Panc1 (cell line): ENCODE measurements at regions not wholly inside any gene's neighbourhood (a gene's known extent, or its start where the extent isn't known, plus 50 kb on each side); places are given as distances from the start of the nearest gene placed in this dataset.

Experiments used
- ATAC-seq: fragments of 200-7000 bp; cut with Tn5 transposase; 2 replicates; pipeline ENCODE4 v1.9.1; 2020; ENCODE audit warnings: mild to moderate bottlenecking, moderate library complexity
- BruUV-seq: library from RNA; stranded (reverse); fragments of 400-500 nt; replicated peaks from 2 replicates; lab custom pipeline; 2021; lab: Mats Ljungman, UMichigan
- CTCF ChIA-PET: fragments of 300-600 bp; sonication (Branson Sonifier 250); formaldehyde crosslinking; loops from one replicate; lab custom pipeline; 2022; ENCODE audit warnings: antibody characterized with exemption; lab: Charles Lee
- POLR2A ChIA-PET: fragments of 300-600 bp; sonication (Branson Sonifier 250); formaldehyde crosslinking; loops from one replicate; lab custom pipeline; 2022; ENCODE audit warnings: antibody characterized with exemption; lab: Charles Lee
- DNase-seq: peaks from one replicate; pipeline ENCODE4 v3.0.0-alpha.2; 2010; ENCODE audit warnings: low read depth, low spot score
- H3K27ac ChIP-seq: 2 replicates; pipeline ENCODE4 v1.5.1; 2011; ENCODE audit warnings: mild to moderate bottlenecking, low read length, inconsistent platforms
- H3K27me3 ChIP-seq: fragments of 200-500 bp; sonication (Bioruptor generic); 2 replicates; pipeline ENCODE4 v1.6.0; 2014; ENCODE audit warnings: low read length, inconsistent platforms; ENCODE audit not compliant: control insufficient read depth, insufficient read depth
- H3K36me3 ChIP-seq: fragments of 200-500 bp; sonication (Bioruptor generic); 2 replicates; pipeline ENCODE4 v1.5.1; 2014; ENCODE audit warnings: inconsistent platforms, mild to moderate bottlenecking, low read length, moderate library complexity; ENCODE audit not compliant: control insufficient read depth, insufficient read depth
- H3K4me1 ChIP-seq: 2 replicates; pipeline ENCODE4 v1.5.1; 2011; ENCODE audit warnings: inconsistent platforms, mild to moderate bottlenecking, low read length, moderate library complexity; ENCODE audit not compliant: control insufficient read depth, insufficient read depth
- H3K4me3 ChIP-seq, 2 experiments: 2 replicates each; pipeline ENCODE4 v1.5.1; 2011 to 2012; ENCODE audit warnings: low read depth in 2 of 2, low read length in 2 of 2, mild to moderate bottlenecking in 2 of 2, inconsistent platforms in 1 of 2, moderate library complexity in 1 of 2
- H3K9me3 ChIP-seq: fragments of 200-500 bp; sonication (Bioruptor generic); 2 replicates; pipeline ENCODE4 v1.5.1; 2014; ENCODE audit warnings: low read depth, mild to moderate bottlenecking, inconsistent platforms, low read length, moderate library complexity; ENCODE audit not compliant: control insufficient read depth, insufficient read depth
- POLR2AphosphoS5 ChIP-seq: IDR thresholded peaks from 2 replicates; pipeline ENCODE4 v1.6.1; 2012; ENCODE audit warnings: mild to moderate bottlenecking, low read depth, low read length, moderate library complexity
- REST ChIP-seq, 2 experiments: IDR thresholded peaks; 2 replicates each; pipeline ENCODE4 v1.6.1; 2011 to 2012; ENCODE audit warnings: low read depth in 2 of 2, control low read depth in 1 of 2, low read length in 1 of 2, mild to moderate bottlenecking in 1 of 2, moderate library complexity in 1 of 2; ENCODE audit not compliant: insufficient read depth in 1 of 2
- SIN3A ChIP-seq: IDR thresholded peaks from 2 replicates; pipeline ENCODE4 v1.6.1; 2012; ENCODE audit warnings: low read depth, mild to moderate bottlenecking, low read length, moderate library complexity, borderline replicate concordance; ENCODE audit not compliant: insufficient read depth
- TCF7L2 ChIP-seq: IDR thresholded peaks from 2 replicates; pipeline ENCODE4 v1.6.1; 2011; ENCODE audit warnings: mild to moderate bottlenecking, low read depth, low read length, inconsistent platforms
- in situ Hi-C: cut with HindIII; loops from 2 replicates; pipeline ENCODE4 v1.10.0; 2016; ENCODE audit warnings: low sequenced_read_pairs, low pct_unique_long_range_greater_than_20kb
- intact Hi-C: fragments of 100-400 bp; cut with micrococcal nuclease; formaldehyde crosslinking; loops from one replicate; pipeline ENCODE4 v1.10.0; 2022; ENCODE audit not compliant: unreplicated experiment
- TF ChIP-seq, protein P1 (sequence below): fragments of 450-650 bp; IDR thresholded peaks from 2 replicates; pipeline ENCODE4 v1.5.1; 2017; ENCODE audit warnings: mild to moderate bottlenecking

GRCh38 chr1:187622545-187622944 lies 793.8 kb downstream of the PLA2G4A start:
- Histone ChIP-seq H3K27ac (no peak overlapping the region), H3K9me3 (no peaks in the 10 kb centered on the region), H3K27me3 (no peaks in the 10 kb centered on the region), H3K4me1 (no peaks in the 10 kb centered on the region), H3K4me3 (no peak overlapping the region), H3K36me3 (no peaks in the 10 kb centered on the region)
- ChIA-PET POLR2A (no interaction called here), CTCF (no interaction called here)
- intact Hi-C loops = no loop called here
- TF ChIP-seq, protein P1, sequence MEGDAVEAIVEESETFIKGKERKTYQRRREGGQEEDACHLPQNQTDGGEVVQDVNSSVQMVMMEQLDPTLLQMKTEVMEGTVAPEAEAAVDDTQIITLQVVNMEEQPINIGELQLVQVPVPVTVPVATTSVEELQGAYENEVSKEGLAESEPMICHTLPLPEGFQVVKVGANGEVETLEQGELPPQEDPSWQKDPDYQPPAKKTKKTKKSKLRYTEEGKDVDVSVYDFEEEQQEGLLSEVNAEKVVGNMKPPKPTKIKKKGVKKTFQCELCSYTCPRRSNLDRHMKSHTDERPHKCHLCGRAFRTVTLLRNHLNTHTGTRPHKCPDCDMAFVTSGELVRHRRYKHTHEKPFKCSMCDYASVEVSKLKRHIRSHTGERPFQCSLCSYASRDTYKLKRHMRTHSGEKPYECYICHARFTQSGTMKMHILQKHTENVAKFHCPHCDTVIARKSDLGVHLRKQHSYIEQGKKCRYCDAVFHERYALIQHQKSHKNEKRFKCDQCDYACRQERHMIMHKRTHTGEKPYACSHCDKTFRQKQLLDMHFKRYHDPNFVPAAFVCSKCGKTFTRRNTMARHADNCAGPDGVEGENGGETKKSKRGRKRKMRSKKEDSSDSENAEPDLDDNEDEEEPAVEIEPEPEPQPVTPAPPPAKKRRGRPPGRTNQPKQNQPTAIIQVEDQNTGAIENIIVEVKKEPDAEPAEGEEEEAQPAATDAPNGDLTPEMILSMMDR = no peak
- TF ChIP-seq TCF7L2 (no peak), REST (IDR thresholded peaks at IDR 0.05; ENCODE audit: insufficient read depth in 1 of 2, low read depth in 2 of 2, low read length in 1 of 2) (no peak), POLR2AphosphoS5 (no peak), SIN3A (no peak)
- in situ Hi-C loops = no loop called here
- no peak for ATAC-seq
- no peak for DNase-seq
- no TSS peak for BruUV-seq

- POLR2A ChIA-PET = interaction anchor here (0.6 kb wide), 1 partner anchor 299 kb away, joined by 3 read pairs; no protein-coding TSS in a partner anchor
- TF ChIP-seq TCF7L2 (no peak), POLR2AphosphoS5 (no peak), REST (IDR thresholded peaks at IDR 0.05; ENCODE audit: insufficient read depth in 1 of 2, low read depth in 2 of 2, low read length in 1 of 2) (no peak), SIN3A (no peak)
- TF ChIP-seq, protein P1 = no peak
- no peak for ATAC-seq
- CTCF ChIA-PET = no interaction called here
- intact Hi-C loops = no loop called here
- no TSS peak for BruUV-seq
- DNase-seq = no peak
- Histone ChIP-seq H3K4me1 (no peaks in the 10 kb centered on the region), H3K36me3 (no peaks in the 10 kb centered on the region), H3K27me3 (no peaks in the 10 kb centered on the region), H3K27ac (no peak overlapping the region), H3K9me3 (no peaks in the 10 kb centered on the region), H3K4me3 (no peak overlapping the region)
- in situ Hi-C loops = no loop called here
Measured at GRCh38 chr1:187624812-187625545, 796.2 kb downstream of the PLA2G4A start.
